Vagina (tissue), 2 donors: ENCODE measurements at regions not wholly inside any gene's neighbourhood (a gene's known extent, or its start where the extent isn't known, plus 50 kb on each side); places are given as distances from the start of the nearest gene placed in this dataset.

ENCODE experiments used
- CTCF ChIP-seq, 3 experiments: fragments of 450-650 bp in 2 of 3; fragments of 200-600 bp in 1 of 3; sonication (generic) in 1 of 3; IDR thresholded peaks; one replicate each; pipeline ENCODE4 v1.5.1; 2017 to 2019; ENCODE audit warnings: antibody characterized with exemption in 3 of 3, mild to moderate bottlenecking in 2 of 3, moderate library complexity in 2 of 3
- POLR2A ChIP-seq, 2 donors: fragments of 450-650 bp; IDR thresholded peaks; one replicate each; pipeline ENCODE4 v1.6.1; 2017; ENCODE audit warnings: antibody characterized with exemption in 2 of 2, mild to moderate bottlenecking in 2 of 2, moderate library complexity in 2 of 2
- POLR2AphosphoS5 ChIP-seq, 2 donors: sonication (generic); formaldehyde crosslinking; IDR thresholded peaks; one replicate each; pipeline ENCODE4 v1.9.0; 2017; ENCODE audit warnings: antibody characterized with exemption in 2 of 2, mild to moderate bottlenecking in 2 of 2, low read depth in 1 of 2; ENCODE audit not compliant: insufficient read depth in 1 of 2

- TF ChIP-seq CTCF (IDR thresholded peaks at IDR 0.05) (no peak), POLR2AphosphoS5 (IDR thresholded peaks at IDR 0.05; ENCODE audit: insufficient read depth in 1 of 2, low read depth in 1 of 2) (no peak), POLR2A (IDR thresholded peaks at IDR 0.05) (no peak)
These were observed 154.7 kb upstream of the GOLIM4 start for GRCh38 chr3:168250415-168250861.
